Myocyte (in vitro differentiated cells): ENCODE measurements at regions not wholly inside any gene's neighbourhood (a gene's known extent, or its start where the extent isn't known, plus 50 kb on each side); places are given as distances from the start of the nearest gene placed in this dataset.

Experiments
- DNase-seq: peaks from one replicate; pipeline ENCODE4 v3.0.0-alpha.2; 2012; ENCODE audit warnings: low read depth

- DNase-seq: no peak
Measured at GRCh38 chr20:43316271-43316670, 126.6 kb upstream of the PTPRT start.

- no peak for DNase-seq
Measured at GRCh38 chr20:43309266-43309665, 119.6 kb upstream of the PTPRT start.

- no peak for DNase-seq
Measured at GRCh38 chr20:43306837-43307236, 117.1 kb upstream of the PTPRT start.

GRCh38 chr20:43305749-43306148 lies 116.0 kb upstream of the PTPRT start:
- DNase-seq: no peak

GRCh38 chr20:43304598-43304997 lies 114.9 kb upstream of the PTPRT start:
- DNase-seq: no peak

- DNase-seq: no peak
Measured at GRCh38 chr20:43302936-43303335, 113.2 kb upstream of the PTPRT start.

GRCh38 chr20:43300901-43301300 lies 111.2 kb upstream of the PTPRT start:
- no peak for DNase-seq

GRCh38 chr20:43295781-43296180 lies 106.1 kb upstream of the PTPRT start:
- DNase-seq: no peak

- no peak for DNase-seq
Measured at GRCh38 chr20:43295263-43295662, 105.6 kb upstream of the PTPRT start.

GRCh38 chr20:43294031-43294430 lies 104.3 kb upstream of the PTPRT start:
- no peak for DNase-seq

- no peak for DNase-seq
Measured at GRCh38 chr20:43293068-43293786, 103.5 kb upstream of the PTPRT start.

GRCh38 chr20:43292222-43292621 lies 102.5 kb upstream of the PTPRT start:
- no peak for DNase-seq

- DNase-seq: no peak
Measured at GRCh38 chr20:43287637-43288036, 97.9 kb upstream of the PTPRT start.

GRCh38 chr20:43285170-43285569 lies 95.5 kb upstream of the PTPRT start:
- no peak for DNase-seq

GRCh38 chr20:43284486-43284885 lies 94.8 kb upstream of the PTPRT start:
- DNase-seq: no peak

- DNase-seq: no peak
Measured at GRCh38 chr20:43283126-43283525, 93.4 kb upstream of the PTPRT start.

GRCh38 chr20:43271980-43272379 lies 82.3 kb upstream of the PTPRT start:
- DNase-seq: no peak

GRCh38 chr20:43265449-43265848 lies 75.7 kb upstream of the PTPRT start:
- no peak for DNase-seq

- DNase-seq: no peak
Measured at GRCh38 chr20:43263226-43263625, 73.5 kb upstream of the PTPRT start.

- DNase-seq: no peak
Measured at GRCh38 chr20:43262341-43262740, 72.6 kb upstream of the PTPRT start.

- no peak for DNase-seq
Measured at GRCh38 chr20:43255877-43256276, 66.2 kb upstream of the PTPRT start.

GRCh38 chr20:43252761-43253160 lies 63.1 kb upstream of the PTPRT start:
- no peak for DNase-seq

- DNase-seq: no peak
Measured at GRCh38 chr20:43248341-43248740, 58.6 kb upstream of the PTPRT start.

- DNase-seq: no peak
Measured at GRCh38 chr20:43247361-43247760, 57.7 kb upstream of the PTPRT start.
